ENCODE measurements at regions not wholly inside any gene's neighbourhood (a gene's known extent, or its start where the extent isn't known, plus 50 kb on each side); places are given as distances from the start of the nearest gene placed in this dataset.

DNA sequence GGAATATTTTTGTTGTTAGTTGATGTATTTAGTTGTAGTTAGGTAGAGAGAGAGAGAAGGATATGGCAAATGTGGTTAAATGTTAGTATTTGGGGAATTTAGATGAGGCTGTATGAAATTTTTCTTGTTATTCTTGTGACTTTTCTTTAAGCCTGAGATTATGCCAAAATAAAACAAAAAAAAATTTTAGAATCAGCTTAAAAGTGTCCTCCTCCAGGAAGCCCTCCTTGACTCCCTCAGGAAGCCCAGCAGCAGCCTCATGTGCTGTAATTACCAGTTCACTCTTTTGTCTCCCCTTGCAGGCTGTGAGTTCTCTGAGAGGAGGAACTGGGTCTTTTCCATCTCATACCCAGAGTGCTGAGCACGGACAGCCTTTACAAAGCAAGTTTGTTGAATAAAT lies 243.5 kb downstream of the TFCP2L1 start:
- peaks cover 10% of the 10 kb centered on the region for H3K9me3 Mint-ChIP-seq (ENCODE audit: unreplicated experiment)
- H3K4me3 Mint-ChIP-seq (ENCODE audit: unreplicated experiment) = no peak overlapping the region
- TF ChIP-seq CTCF (IDR thresholded peaks at IDR 0.05; ENCODE audit: partially characterized antibody, unreplicated experiment) = no peak
- peaks cover 10% of the 10 kb centered on the region for H3K4me1 Mint-ChIP-seq (ENCODE audit: low read depth, unreplicated experiment)
- H3K27me3 Mint-ChIP-seq (ENCODE audit: unreplicated experiment) = peaks cover 2% of the 10 kb centered on the region
- no peak overlapping the region for H3K27ac Mint-ChIP-seq (ENCODE audit: unreplicated experiment)
- no peaks in the 10 kb centered on the region for H3K36me3 Mint-ChIP-seq (ENCODE audit: unreplicated experiment)
- no peak for DNase-seq

- H3K4me3 Mint-ChIP-seq (ENCODE audit: unreplicated experiment) = no peak overlapping the region
Observed at GRCh38 chr2:121043061-121043826, 241.8 kb downstream of the TFCP2L1 start.

DNA sequence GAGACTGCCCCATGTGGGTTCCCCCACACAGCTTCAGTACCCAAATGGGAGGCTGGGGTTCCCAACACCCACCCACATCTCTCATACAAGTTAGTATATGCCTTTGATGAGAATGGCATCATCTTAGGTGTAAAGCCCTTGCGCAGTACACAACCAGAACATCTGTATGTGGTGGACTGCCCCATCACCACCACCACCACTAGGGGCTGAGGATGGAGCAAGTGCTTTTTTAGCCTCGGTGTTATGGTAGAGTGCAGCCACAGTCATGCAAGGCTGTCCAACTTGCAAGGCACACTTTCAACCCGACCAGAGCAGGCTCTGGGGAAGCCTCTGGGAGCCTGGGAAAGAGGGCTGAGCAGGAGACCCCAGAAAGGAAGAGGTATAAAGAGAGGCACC lies 241.2 kb downstream of the TFCP2L1 start:
- Mint-ChIP-seq H3K36me3 (ENCODE audit: unreplicated experiment) (no peaks in the 10 kb centered on the region), H3K4me1 (ENCODE audit: low read depth, unreplicated experiment) (peaks cover 8% of the 10 kb centered on the region), H3K4me3 (ENCODE audit: unreplicated experiment) (no peak overlapping the region), H3K9me3 (ENCODE audit: unreplicated experiment) (peaks cover 5% of the 10 kb centered on the region), H3K27ac (ENCODE audit: unreplicated experiment) (no peak overlapping the region), H3K27me3 (ENCODE audit: unreplicated experiment) (peaks cover 2% of the 10 kb centered on the region)
- TF ChIP-seq CTCF (IDR thresholded peaks at IDR 0.05; ENCODE audit: partially characterized antibody, unreplicated experiment) = no peak
- DNase-seq = no peak

More at GRCh38 chr2:121043061-121043826, 241.8 kb downstream of the TFCP2L1 start:
- no peaks in the 10 kb centered on the region for H3K36me3 Mint-ChIP-seq (ENCODE audit: unreplicated experiment)
- DNase-seq = no peak
- TF ChIP-seq CTCF (IDR thresholded peaks at IDR 0.05; ENCODE audit: partially characterized antibody, unreplicated experiment) = no peak
- H3K27me3 Mint-ChIP-seq (ENCODE audit: unreplicated experiment) = peaks cover 2% of the 10 kb centered on the region
- peaks cover 8% of the 10 kb centered on the region for H3K4me1 Mint-ChIP-seq (ENCODE audit: low read depth, unreplicated experiment)
- H3K27ac Mint-ChIP-seq (ENCODE audit: unreplicated experiment) = no peak overlapping the region
- peaks cover 5% of the 10 kb centered on the region for H3K9me3 Mint-ChIP-seq (ENCODE audit: unreplicated experiment)

DNA sequence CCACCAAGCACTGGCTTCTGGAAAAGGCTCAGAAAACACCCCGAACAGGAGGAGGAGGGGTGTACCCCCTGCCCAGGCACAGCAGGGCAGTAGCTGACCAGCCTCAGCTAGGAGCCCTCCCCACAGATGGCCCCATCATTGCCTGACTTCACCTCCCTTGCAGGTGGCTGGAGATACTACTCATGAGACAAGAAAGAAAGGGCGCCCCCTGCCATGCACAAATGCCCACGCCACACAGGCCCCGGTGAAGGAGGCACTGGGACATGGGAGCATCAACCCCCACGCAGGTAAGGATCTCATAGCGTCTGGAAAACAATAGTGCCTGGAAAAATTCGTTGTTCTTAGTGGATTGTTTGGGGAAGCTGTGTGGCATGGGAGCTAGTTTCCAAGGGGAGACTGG lies 240.6 kb downstream of the TFCP2L1 start:
- DNase-seq = no peak
- H3K27me3 Mint-ChIP-seq (ENCODE audit: unreplicated experiment) = peaks cover 2% of the 10 kb centered on the region
- TF ChIP-seq CTCF (IDR thresholded peaks at IDR 0.05; ENCODE audit: partially characterized antibody, unreplicated experiment) = no peak

GRCh38 chr2:121045245-121045644 lies 239.8 kb downstream of the TFCP2L1 start:
- H3K27me3 Mint-ChIP-seq (ENCODE audit: unreplicated experiment) = peaks cover 2% of the 10 kb centered on the region

More for the DNA sequence above, 240.6 kb downstream of the TFCP2L1 start:
- Mint-ChIP-seq H3K27ac (ENCODE audit: unreplicated experiment) (no peak overlapping the region), H3K9me3 (ENCODE audit: unreplicated experiment) (peaks cover 5% of the 10 kb centered on the region), H3K36me3 (ENCODE audit: unreplicated experiment) (no peaks in the 10 kb centered on the region), H3K4me1 (ENCODE audit: low read depth, unreplicated experiment) (peaks cover 3% of the 10 kb centered on the region), H3K4me3 (ENCODE audit: unreplicated experiment) (no peak overlapping the region)

More at GRCh38 chr2:121045245-121045644, 239.8 kb downstream of the TFCP2L1 start:
- H3K4me3 Mint-ChIP-seq (ENCODE audit: unreplicated experiment) = no peak overlapping the region
- H3K36me3 Mint-ChIP-seq (ENCODE audit: unreplicated experiment) = no peaks in the 10 kb centered on the region
- H3K4me1 Mint-ChIP-seq (ENCODE audit: low read depth, unreplicated experiment) = no peaks in the 10 kb centered on the region
- no peak for DNase-seq
- no peak overlapping the region for H3K27ac Mint-ChIP-seq (ENCODE audit: unreplicated experiment)
- H3K9me3 Mint-ChIP-seq (ENCODE audit: unreplicated experiment) = peaks cover 6% of the 10 kb centered on the region
- no peak for TF ChIP-seq CTCF (IDR thresholded peaks at IDR 0.05; ENCODE audit: partially characterized antibody, unreplicated experiment)
